GM12878 (cell line): ENCODE measurements at regions not wholly inside any gene's neighbourhood (a gene's known extent, or its start where the extent isn't known, plus 50 kb on each side); places are given as distances from the start of the nearest gene placed in this dataset.

ENCODE experiments used
- ATAC-seq: fragments of 200-7000 bp; cut with Tn5 transposase; 3 replicates; pipeline ENCODE4 v1.9.1; 2020; ENCODE audit warnings: mild to moderate bottlenecking, moderate library complexity
- BruUV-seq: library from RNA; stranded (reverse); fragments of 400-500 nt; replicated peaks from 2 replicates; lab custom pipeline; 2021; lab: Mats Ljungman, UMichigan
- CTCF ChIA-PET: fragments of 300-600 bp; sonication (Branson Sonifier 250); formaldehyde crosslinking; extraction: SDS; loops from one replicate; lab custom pipeline; 2021; ENCODE audit warnings: inconsistent platforms; lab: Yijun Ruan, JAX
- POLR2A ChIA-PET: fragments of 350-600 bp; formaldehyde crosslinking; extraction: SDS; loops from one replicate; lab custom pipeline; 2021; ENCODE audit warnings: inconsistent platforms; lab: Charles Lee
- RAD21 ChIA-PET: fragments of 300-600 bp; sonication (Branson Sonifier 250); formaldehyde crosslinking; loops from one replicate; lab custom pipeline; 2023; ENCODE audit warnings: antibody characterized with exemption; ENCODE audit not compliant: unreplicated experiment; lab: Charles Lee
- SMC1A ChIA-PET: fragments of 300-600 bp; sonication (Branson Sonifier 250); formaldehyde crosslinking; loops from one replicate; lab custom pipeline; 2023; ENCODE audit not compliant: unreplicated experiment, uncharacterized antibody; lab: Charles Lee
- DNase-seq: peaks from one replicate; pipeline ENCODE4 v3.0.0-alpha.2; 2011; ENCODE audit warnings: low read depth, low spot score
- FAIRE-seq: peaks from 3 replicates; lab custom pipeline; 2011; peaks lifted over from hg19 to GRCh38; lab: Jason Lieb, UNC
- H2AFZ ChIP-seq: 2 replicates; pipeline ENCODE4 v1.6.0; 2011; ENCODE audit warnings: low read depth, low read length, control low read depth; ENCODE audit not compliant: control insufficient read depth
- H3K27ac ChIP-seq: 2 replicates; pipeline ENCODE4 v1.5.1; 2011; ENCODE audit warnings: control low read depth; ENCODE audit not compliant: control insufficient read depth, insufficient read depth
- H3K27me3 ChIP-seq, 2 experiments: replicated peaks in 1 of 2; 2 replicates each; pipeline versions ENCODE4 v1.6.0 to v1.6.1; 2011; ENCODE audit warnings: low read length in 1 of 2; ENCODE audit not compliant: control insufficient read depth in 2 of 2, insufficient read depth in 2 of 2
- H3K36me3 ChIP-seq, 2 experiments: 2 replicates each; pipeline ENCODE4 v1.5.1; 2011; ENCODE audit warnings: low read length in 1 of 2; ENCODE audit not compliant: control insufficient read depth in 2 of 2, insufficient read depth in 2 of 2
- H3K4me1 ChIP-seq: 2 replicates; pipeline ENCODE4 v1.6.1; 2011; ENCODE audit warnings: mild to moderate bottlenecking, low read length, moderate library complexity, mixed read lengths; ENCODE audit not compliant: control insufficient read depth, insufficient read depth
- H3K4me2 ChIP-seq: 2 replicates; pipeline ENCODE4 v1.6.0; 2011; ENCODE audit warnings: control low read depth; ENCODE audit not compliant: control insufficient read depth, insufficient read depth
- H3K4me3 ChIP-seq: fragments of 200-600 bp; sonication (generic); 2 replicates; pipeline ENCODE4 v1.5.1; 2016
- H3K79me2 ChIP-seq: 2 replicates; pipeline ENCODE4 v1.6.0; 2011; ENCODE audit warnings: low read length; ENCODE audit not compliant: control insufficient read depth, insufficient read depth
- H3K9ac ChIP-seq: 2 replicates; pipeline ENCODE4 v1.8.0; 2011; ENCODE audit warnings: low read length, control low read depth, mixed read lengths; ENCODE audit not compliant: control insufficient read depth, insufficient read depth
- H3K9me3 ChIP-seq: replicated peaks from 3 replicates; pipeline ENCODE4 v1.5.1; 2011; ENCODE audit warnings: mild to moderate bottlenecking, low read length; ENCODE audit not compliant: control insufficient read depth, insufficient read depth
- H4K20me1 ChIP-seq: 2 replicates; pipeline ENCODE4 v1.6.0; 2011; ENCODE audit not compliant: control insufficient read depth, insufficient read depth
- E2F4 ChIP-seq: IDR thresholded peaks from 2 replicates; pipeline ENCODE4 v1.6.1; 2012; ENCODE audit warnings: low read depth, low read length, improper control_type of control experiment
- GABPA ChIP-seq: IDR thresholded peaks from 2 replicates; pipeline ENCODE4 v1.6.1; 2014; ENCODE audit warnings: antibody characterized with exemption, low read depth, mild to moderate bottlenecking, inconsistent platforms
- LARP7 ChIP-seq: fragments of 450-650 bp; IDR thresholded peaks from 2 replicates; pipeline ENCODE4 v1.6.1; 2017; ENCODE audit warnings: mild to moderate bottlenecking
- NFYA ChIP-seq: IDR thresholded peaks from 2 replicates; pipeline ENCODE4 v1.6.1; 2011; ENCODE audit warnings: low read depth, mild to moderate bottlenecking, low read length, improper control_type of control experiment, borderline replicate concordance
- NKRF ChIP-seq: fragments of 450-650 bp; conservative IDR thresholded peaks from 2 replicates; pipeline ENCODE4 v1.6.1; 2017; ENCODE audit warnings: mild to moderate bottlenecking, moderate library complexity
- RCOR1 ChIP-seq: conservative IDR thresholded peaks from 2 replicates; pipeline ENCODE4 v1.6.1; 2012; ENCODE audit warnings: low read depth, low read length, improper control_type of control experiment
- SREBF2 ChIP-seq: IDR thresholded peaks from 2 replicates; pipeline ENCODE4 v1.6.1; 2012; ENCODE audit warnings: mild to moderate bottlenecking, low read length
- TAF1 ChIP-seq: IDR thresholded peaks from 2 replicates; pipeline ENCODE4 v1.6.1; 2011; ENCODE audit warnings: mild to moderate bottlenecking, low read depth, low read length, borderline replicate concordance
- YBX1 ChIP-seq: fragments of 450-650 bp; IDR thresholded peaks from 2 replicates; pipeline ENCODE4 v1.6.1; 2016; ENCODE audit warnings: antibody characterized with exemption
- ZBTB40 ChIP-seq: fragments of 450-650 bp; IDR thresholded peaks from 2 replicates; pipeline ENCODE4 v1.6.1; 2016; ENCODE audit warnings: mild to moderate bottlenecking, moderate library complexity, borderline replicate concordance
- ZNF384 ChIP-seq: IDR thresholded peaks from 2 replicates; pipeline ENCODE4 v1.6.1; 2012; ENCODE audit warnings: low read depth, mild to moderate bottlenecking, low read length, improper control_type of control experiment, borderline replicate concordance
- WGBS: methylation state at CpG from one replicate; pipeline ENCODE4 v1.1.6; 2016; ENCODE audit warnings: low lambda C conversion rate; ENCODE audit not compliant: insufficient replicate concordance, insufficient coverage; ENCODE audit errors: missing lambda C conversion rate; 5-methylcytosine and 5-hydroxymethylcytosine counted together
- in situ Hi-C: fragments of 300-500 bp; cut with MboI; formaldehyde crosslinking; loops from 9 replicates; pipeline ENCODE4 v1.14.3; 2018; ENCODE audit warnings: mixed read lengths
- intact Hi-C: fragments of 100-400 bp; cut with micrococcal nuclease; formaldehyde crosslinking; loops from one replicate; pipeline ENCODE4 v1.14.2; 2022; ENCODE audit not compliant: unreplicated experiment
- TF ChIP-seq, protein P1 (sequence below): fragments of 450-650 bp; formaldehyde crosslinking; IDR thresholded peaks from 2 replicates; pipeline ENCODE4 v1.4.0; 2020; ENCODE audit warnings: mild to moderate bottlenecking, moderate library complexity

DNA sequence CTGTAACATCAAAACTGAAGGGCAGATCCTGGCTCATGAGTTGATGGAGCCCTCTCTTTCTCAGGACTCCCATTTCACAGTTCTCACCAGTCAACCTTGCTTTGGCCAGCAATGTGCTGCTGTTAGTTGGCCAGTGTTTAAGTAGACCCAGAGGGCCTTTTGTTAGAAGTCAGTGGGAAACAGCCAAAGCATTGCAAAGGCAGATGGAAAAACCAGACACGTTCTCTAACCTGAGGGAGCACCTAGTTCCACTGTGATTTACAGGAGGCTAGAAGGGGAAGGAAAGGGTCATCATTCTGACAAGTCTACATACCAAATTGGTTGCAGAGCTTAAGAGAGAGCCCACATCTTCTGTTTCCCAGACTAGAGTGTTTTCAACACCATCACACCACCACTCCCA is 196.4 kb downstream of the OPA1 start:
- in situ Hi-C loops, result loop anchor here (5.0 to 10.0 kb wide), 2 partner anchors 345 to 528 kb away; partner anchors contain the start of gene HES1
- Histone ChIP-seq H3K9ac (no peak overlapping the region), H3K9me3 (no peaks in the 10 kb centered on the region), H3K79me2 (no peaks in the 10 kb centered on the region), H3K36me3 (no peaks in the 10 kb centered on the region), H3K4me1 (no peaks in the 10 kb centered on the region), H3K4me3 (no peak overlapping the region), H2AFZ (no peak overlapping the region), H3K27me3 (no peaks in the 10 kb centered on the region; a peak in 1 of 4 replicates), H4K20me1 (no peaks in the 10 kb centered on the region), H3K27ac (no peak overlapping the region), H3K4me2 (no peak overlapping the region)
- POLR2A ChIA-PET, result no interaction called here
- SMC1A ChIA-PET, result no interaction called here
- RAD21 ChIA-PET, result no interaction called here
- BruUV-seq, result no TSS peak
- DNase-seq, result no peak
- 41% methylated on average over 1 of the region's 1 CpG for WGBS
- intact Hi-C loops, result loop anchor here (2.0 to 10.0 kb wide), 2 partner anchors 185 to 525 kb away; no protein-coding TSS in a partner anchor
- no peak for FAIRE-seq
- CTCF ChIA-PET, result interaction anchor here (1.3 kb wide), 1 partner anchor 518 kb away, joined by 3 read pairs; no protein-coding TSS in a partner anchor
- ATAC-seq, result no peak
- TF ChIP-seq GABPA (no peak), E2F4 (no peak), NFYA (no peak), LARP7 (no peak), SREBF2 (no peak), TAF1 (no peak), ZBTB40 (no peak), ZNF384 (no peak), YBX1 (no peak), RCOR1 (no peak), NKRF (no peak)
- TF ChIP-seq, protein P1, sequence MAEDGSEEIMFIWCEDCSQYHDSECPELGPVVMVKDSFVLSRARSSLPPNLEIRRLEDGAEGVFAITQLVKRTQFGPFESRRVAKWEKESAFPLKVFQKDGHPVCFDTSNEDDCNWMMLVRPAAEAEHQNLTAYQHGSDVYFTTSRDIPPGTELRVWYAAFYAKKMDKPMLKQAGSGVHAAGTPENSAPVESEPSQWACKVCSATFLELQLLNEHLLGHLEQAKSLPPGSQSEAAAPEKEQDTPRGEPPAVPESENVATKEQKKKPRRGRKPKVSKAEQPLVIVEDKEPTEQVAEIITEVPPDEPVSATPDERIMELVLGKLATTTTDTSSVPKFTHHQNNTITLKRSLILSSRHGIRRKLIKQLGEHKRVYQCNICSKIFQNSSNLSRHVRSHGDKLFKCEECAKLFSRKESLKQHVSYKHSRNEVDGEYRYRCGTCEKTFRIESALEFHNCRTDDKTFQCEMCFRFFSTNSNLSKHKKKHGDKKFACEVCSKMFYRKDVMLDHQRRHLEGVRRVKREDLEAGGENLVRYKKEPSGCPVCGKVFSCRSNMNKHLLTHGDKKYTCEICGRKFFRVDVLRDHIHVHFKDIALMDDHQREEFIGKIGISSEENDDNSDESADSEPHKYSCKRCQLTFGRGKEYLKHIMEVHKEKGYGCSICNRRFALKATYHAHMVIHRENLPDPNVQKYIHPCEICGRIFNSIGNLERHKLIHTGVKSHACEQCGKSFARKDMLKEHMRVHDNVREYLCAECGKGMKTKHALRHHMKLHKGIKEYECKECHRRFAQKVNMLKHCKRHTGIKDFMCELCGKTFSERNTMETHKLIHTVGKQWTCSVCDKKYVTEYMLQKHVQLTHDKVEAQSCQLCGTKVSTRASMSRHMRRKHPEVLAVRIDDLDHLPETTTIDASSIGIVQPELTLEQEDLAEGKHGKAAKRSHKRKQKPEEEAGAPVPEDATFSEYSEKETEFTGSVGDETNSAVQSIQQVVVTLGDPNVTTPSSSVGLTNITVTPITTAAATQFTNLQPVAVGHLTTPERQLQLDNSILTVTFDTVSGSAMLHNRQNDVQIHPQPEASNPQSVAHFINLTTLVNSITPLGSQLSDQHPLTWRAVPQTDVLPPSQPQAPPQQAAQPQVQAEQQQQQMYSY (CRISPR knock-in tag), result no peak
- TF ChIP-seq, all 136 proteins: peak for 0
